ENCODE measurements at regions not wholly inside any gene's neighbourhood (a gene's known extent, or its start where the extent isn't known, plus 50 kb on each side); places are given as distances from the start of the nearest gene placed in this dataset.

DNA sequence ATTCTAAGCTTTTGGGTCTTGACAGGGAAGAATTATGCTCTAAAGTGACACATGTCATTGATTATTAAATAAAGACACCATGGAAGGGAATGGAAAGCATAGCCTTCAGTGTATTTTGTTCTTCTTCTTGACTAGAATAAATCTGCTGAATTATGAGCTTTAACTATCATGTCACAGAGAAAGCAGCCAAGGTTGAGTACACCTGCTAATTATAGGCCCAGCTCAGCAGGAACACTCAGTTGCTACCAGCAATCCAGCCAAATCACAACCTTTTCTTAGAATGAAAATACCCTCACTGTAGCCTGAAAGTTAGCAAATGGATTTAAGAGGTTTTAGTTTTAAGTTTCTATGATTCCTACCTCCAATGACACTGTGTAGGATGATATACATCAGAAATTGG lies 225.3 kb upstream of the RHOBTB1 start:
- no peak overlapping the region for H3K4me3 ChIP-seq
- no peaks in the 10 kb centered on the region for H3K36me3 ChIP-seq
- H3K27me3 ChIP-seq: no peaks in the 10 kb centered on the region
- no peaks in the 10 kb centered on the region for H3K9me3 ChIP-seq
- no peak for TF ChIP-seq POLR2A (IDR thresholded peaks at IDR 0.05)
- TF ChIP-seq, protein P1, sequence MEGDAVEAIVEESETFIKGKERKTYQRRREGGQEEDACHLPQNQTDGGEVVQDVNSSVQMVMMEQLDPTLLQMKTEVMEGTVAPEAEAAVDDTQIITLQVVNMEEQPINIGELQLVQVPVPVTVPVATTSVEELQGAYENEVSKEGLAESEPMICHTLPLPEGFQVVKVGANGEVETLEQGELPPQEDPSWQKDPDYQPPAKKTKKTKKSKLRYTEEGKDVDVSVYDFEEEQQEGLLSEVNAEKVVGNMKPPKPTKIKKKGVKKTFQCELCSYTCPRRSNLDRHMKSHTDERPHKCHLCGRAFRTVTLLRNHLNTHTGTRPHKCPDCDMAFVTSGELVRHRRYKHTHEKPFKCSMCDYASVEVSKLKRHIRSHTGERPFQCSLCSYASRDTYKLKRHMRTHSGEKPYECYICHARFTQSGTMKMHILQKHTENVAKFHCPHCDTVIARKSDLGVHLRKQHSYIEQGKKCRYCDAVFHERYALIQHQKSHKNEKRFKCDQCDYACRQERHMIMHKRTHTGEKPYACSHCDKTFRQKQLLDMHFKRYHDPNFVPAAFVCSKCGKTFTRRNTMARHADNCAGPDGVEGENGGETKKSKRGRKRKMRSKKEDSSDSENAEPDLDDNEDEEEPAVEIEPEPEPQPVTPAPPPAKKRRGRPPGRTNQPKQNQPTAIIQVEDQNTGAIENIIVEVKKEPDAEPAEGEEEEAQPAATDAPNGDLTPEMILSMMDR (IDR thresholded peaks at IDR 0.05): no peak
- no peaks in the 10 kb centered on the region for H3K4me1 ChIP-seq
- DNase-seq: no peak
- no peak overlapping the region for H3K27ac ChIP-seq

DNA sequence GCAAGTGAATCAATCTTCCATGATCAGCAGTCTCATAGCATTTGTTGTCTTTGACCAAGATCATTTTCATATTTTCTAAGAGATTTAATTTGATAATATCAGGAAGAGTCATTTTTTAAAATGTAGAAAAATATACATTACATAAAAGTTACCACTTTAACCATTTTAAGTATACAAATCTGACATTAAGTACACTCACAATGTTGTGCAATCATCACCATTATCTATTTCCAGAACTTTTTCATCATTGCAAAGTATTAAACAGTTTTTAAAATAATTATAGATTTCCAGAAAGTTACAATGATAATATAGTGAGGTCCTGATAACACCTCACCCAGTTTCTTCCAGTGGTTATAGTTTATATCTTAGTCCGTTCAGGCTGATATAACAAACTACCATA lies 222.5 kb upstream of the RHOBTB1 start:
- no peaks in the 10 kb centered on the region for H3K27me3 ChIP-seq
- no peak overlapping the region for H3K4me3 ChIP-seq
- H3K27ac ChIP-seq: no peak overlapping the region
- no peaks in the 10 kb centered on the region for H3K4me1 ChIP-seq
- no peaks in the 10 kb centered on the region for H3K9me3 ChIP-seq
- DNase-seq: no peak
- no peak for TF ChIP-seq POLR2A (IDR thresholded peaks at IDR 0.05)
- TF ChIP-seq, protein P1 (IDR thresholded peaks at IDR 0.05): no peak
- H3K36me3 ChIP-seq: no peaks in the 10 kb centered on the region

DNA sequence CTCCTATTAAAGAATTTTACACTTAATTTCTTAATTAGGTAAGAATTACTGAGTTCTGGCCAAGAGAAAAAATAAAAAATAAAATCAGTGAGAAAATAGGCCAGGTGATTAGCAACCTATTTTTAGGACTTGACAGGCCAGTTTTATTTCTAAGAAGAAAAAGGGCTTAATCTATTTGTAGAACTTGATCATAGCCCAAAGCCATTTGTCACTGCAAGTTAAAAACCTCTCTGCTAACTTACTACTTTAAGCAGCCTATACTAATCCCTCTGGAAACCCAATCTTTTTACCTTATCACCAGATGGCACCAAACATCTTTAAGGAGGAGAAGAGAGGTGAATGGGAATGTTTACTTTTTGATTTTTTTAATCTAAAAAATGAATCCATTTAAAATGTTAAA lies 222.1 kb upstream of the RHOBTB1 start:
- Histone ChIP-seq H3K4me3 (no peak overlapping the region), H3K9me3 (no peaks in the 10 kb centered on the region), H3K36me3 (no peaks in the 10 kb centered on the region), H3K27ac (no peak overlapping the region), H3K27me3 (no peaks in the 10 kb centered on the region), H3K4me1 (no peaks in the 10 kb centered on the region)
- no peak for TF ChIP-seq POLR2A (IDR thresholded peaks at IDR 0.05)
- TF ChIP-seq, protein P1 (IDR thresholded peaks at IDR 0.05): no peak
- no peak for DNase-seq

DNA sequence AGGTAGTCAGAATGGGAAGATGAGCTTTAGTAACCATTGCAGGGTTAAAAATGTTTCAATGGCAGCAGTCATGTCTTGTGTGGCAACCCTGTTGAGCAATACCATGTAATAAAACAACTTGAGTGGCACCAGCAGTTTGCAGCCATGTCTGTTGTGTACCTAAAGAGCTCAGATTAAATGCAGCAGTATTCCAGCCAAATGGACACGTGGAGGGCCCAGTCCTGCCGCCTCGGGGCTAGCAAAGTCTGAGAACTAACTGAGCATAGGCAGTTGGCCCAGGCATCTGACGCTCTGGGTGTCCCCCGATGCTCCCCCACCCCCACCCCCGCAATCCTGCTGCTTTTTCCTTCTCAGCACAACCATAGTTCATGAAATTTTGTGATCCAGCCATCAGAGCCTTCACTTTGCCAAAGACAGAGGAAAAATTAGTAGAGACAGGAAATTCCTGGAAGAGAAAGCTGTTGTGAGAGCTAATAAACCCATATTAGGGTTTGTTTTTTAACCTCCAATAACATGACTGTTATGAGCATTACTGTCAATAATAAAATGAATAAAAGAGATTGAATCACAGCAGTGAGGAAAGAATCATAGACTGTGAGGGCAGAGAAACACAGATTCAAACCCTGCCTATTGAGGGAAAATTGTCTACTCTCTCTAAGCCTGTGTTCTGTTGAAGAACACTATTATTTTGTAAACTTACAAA lies 220.6 kb upstream of the RHOBTB1 start:
- no peaks in the 10 kb centered on the region for H3K36me3 ChIP-seq
- H3K9me3 ChIP-seq: no peaks in the 10 kb centered on the region
- H3K27ac ChIP-seq: no peak overlapping the region
- no peak for TF ChIP-seq POLR2A (IDR thresholded peaks at IDR 0.05)
- TF ChIP-seq, protein P1 (IDR thresholded peaks at IDR 0.05): no peak
- no peak overlapping the region for H3K4me3 ChIP-seq
- no peaks in the 10 kb centered on the region for H3K4me1 ChIP-seq
- H3K27me3 ChIP-seq: no peaks in the 10 kb centered on the region
- DNase-seq: peak in 1 of 3 donors; percentile 41

DNA sequence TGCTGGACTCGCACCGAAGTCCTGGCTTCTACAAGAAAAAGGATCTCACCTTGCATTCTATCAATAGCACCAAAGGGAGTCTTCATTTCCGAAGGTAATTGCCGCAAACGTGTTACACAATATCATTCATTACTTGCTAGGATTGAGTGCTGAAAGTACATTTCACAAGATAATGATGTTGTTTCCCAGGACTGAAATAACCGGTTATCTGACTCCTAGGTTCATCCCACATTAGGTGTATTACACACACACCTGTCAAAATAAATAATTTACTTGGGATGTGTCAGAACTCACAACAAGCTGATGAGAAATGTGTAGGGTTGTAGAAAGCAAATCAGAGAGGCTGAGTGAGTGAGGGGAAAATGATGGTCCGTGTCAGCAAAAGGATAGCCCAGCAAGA lies 219.4 kb upstream of the RHOBTB1 start:
- no peaks in the 10 kb centered on the region for H3K27me3 ChIP-seq
- H3K36me3 ChIP-seq: no peaks in the 10 kb centered on the region
- H3K4me1 ChIP-seq: no peaks in the 10 kb centered on the region
- no peaks in the 10 kb centered on the region for H3K9me3 ChIP-seq
- no peak for DNase-seq
- H3K27ac ChIP-seq: no peak overlapping the region
- H3K4me3 ChIP-seq: no peak overlapping the region
- TF ChIP-seq, protein P1 (IDR thresholded peaks at IDR 0.05): no peak
- no peak for TF ChIP-seq POLR2A (IDR thresholded peaks at IDR 0.05)

DNA sequence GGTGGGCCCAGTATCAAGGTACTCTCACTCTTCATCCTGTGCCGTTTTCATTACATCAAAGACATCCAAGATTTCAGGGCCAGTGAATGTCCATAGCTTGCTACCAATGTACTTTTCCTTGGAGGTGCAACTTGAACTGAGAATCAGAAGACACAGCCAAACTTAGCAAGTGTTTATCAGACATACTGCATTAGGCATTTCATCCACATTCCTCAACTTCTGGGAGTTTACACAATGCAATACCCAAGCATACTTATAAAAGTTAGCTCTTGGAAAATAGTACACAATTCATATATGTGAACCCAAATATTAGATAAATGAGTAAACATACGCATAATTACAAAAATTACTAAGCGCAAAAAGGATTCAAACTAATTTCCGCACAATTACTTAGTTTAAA lies 216.3 kb upstream of the RHOBTB1 start:
- TF ChIP-seq POLR2A (IDR thresholded peaks at IDR 0.05): no peak
- TF ChIP-seq, protein P1 (IDR thresholded peaks at IDR 0.05): no peak
- H3K27me3 ChIP-seq: no peaks in the 10 kb centered on the region
- H3K36me3 ChIP-seq: no peaks in the 10 kb centered on the region
- H3K27ac ChIP-seq: no peak overlapping the region
- H3K4me3 ChIP-seq: no peak overlapping the region
- H3K4me1 ChIP-seq: no peaks in the 10 kb centered on the region
- H3K9me3 ChIP-seq: no peaks in the 10 kb centered on the region
- DNase-seq: no peak

Data from Peyer's patch (tissue), 4 donors.